ENCODE measurements at regions not wholly inside any gene's neighbourhood (a gene's known extent, or its start where the extent isn't known, plus 50 kb on each side); places are given as distances from the start of the nearest gene placed in this dataset.

DNA sequence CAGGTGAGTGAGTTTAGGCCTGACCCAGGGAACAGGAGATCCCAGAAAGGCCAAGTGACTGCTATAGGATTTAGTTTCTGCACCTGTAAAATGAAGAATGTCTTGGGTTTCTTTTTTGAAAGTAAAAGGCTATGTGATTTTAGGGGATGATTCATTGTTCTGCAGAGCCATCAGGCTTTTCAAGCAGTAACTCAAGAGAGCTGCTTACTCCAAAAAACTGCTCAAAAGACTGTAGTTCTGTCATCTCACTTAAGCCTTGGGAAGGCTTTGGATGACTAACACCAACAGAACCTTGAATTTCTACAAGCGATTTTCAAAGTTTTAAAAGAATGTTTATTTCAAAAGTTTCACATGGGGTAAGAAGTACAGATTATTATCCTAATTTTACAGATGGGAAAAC is 165.1 kb downstream of the HAUS1 start:
- DNase-seq, result no peak

GRCh38 chr18:46271488-46271887 is 167.3 kb downstream of the HAUS1 start:
- DNase-seq, result no peak

DNA sequence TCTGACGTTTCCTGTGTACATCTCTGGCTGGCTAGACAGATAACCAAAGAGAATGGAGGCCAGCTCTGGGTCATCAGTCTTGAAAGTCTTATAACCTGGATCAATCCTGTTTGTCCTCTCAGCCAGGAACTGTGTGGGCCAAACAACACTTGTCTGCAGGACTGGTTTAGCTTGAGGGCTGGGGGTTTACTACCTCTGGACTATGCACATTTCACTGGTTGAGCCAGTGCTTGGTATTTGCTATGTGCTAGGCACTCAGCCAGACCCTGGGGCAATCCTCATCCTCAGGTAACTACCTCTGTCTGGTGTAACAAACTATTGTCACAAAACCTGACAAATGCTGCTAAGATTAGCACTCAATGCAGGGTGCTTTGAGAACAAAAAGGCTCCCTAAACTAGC is 169.7 kb downstream of the HAUS1 start:
- no peak for DNase-seq

DNA sequence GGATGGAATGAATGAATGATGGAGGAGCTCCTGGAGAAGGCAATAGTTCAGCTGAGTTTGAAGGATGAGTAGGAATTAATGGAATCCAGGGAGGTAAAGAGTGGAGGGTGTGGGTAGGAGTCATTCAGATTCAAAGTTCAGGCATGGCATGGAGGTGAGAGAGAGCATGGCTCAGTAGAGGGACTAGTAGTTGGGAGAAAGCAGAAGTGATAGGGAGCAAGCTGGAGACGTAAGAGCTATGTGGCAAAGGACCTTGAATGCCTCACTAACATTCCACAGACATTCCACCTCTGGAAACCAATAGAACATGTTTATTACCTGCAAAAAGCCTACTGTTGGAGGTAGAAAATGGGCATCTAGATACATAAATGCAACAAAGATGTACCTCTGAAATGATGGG is 170.1 kb downstream of the HAUS1 start:
- DNase-seq, result no peak

DNA sequence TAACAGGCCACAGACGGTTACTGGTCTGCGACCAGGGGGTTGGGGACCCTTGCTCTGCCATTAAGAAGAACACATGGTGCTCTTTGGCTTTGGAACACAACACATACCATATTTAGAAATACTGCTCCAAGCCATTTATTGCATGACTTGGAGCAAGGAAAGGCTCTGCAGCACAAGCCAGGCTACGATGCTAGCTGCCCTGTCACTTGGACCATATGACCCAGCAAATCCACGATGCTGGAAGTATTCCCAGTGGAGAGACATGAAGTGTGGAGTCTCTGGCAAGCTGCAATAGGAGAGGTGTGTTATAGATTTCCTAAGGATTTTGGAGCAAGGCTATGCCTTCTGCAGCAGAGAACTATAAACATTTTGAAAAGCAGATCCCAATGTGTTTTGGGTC is 171.2 kb downstream of the HAUS1 start:
- DNase-seq, result no peak

- no peak for DNase-seq
Observed at GRCh38 chr18:46276748-46277147, 172.6 kb downstream of the HAUS1 start.

DNA sequence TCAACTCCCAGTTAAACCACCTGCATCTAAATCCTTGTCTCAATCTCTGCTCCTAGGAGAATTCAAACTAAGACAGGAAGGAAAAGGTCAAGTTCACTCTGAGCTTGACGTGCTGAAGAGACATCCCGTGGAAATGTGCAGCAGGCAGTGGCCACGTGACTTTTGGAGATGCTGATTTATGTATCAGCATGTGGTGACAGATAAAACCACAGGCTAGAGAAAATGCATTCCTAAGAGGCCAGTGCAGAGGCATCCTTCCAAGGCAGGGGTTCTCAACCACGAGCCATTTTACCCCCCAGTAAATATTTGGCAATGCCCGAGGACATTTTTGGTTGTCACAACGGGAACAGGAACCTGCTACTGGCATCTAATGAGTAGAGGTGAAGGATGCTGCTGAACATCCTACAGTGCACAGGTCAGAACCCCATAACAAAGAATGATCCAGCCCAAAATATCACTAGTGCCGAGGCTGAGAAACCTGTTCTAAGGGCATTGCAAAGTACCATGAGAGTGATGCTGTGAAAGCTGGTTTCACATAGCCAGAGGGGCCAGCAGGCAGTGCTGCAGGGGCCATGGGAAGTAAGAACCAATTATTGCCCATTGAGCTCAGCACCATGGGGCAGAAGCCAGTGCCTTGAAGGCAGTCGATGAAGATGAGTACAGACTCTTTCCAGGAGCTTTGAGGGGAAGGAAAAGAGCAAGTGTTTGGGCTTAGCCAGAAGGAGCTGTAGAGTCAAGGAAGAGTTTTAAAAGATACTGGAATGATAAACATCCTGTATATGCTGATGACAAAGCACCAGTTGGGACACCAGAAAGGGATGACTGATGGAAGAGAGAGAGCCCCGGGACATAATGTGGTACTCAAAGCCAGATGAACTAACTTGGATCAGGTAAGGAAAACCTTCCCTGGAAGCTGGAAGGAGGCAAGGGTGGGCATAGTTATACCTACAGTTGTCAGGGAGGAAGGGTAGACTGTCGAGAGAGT is 174.6 kb downstream of the HAUS1 start:
- DNase-seq, result no peak

- no peak for DNase-seq
Observed at GRCh38 chr18:46279673-46280072, 175.5 kb downstream of the HAUS1 start.

DNA sequence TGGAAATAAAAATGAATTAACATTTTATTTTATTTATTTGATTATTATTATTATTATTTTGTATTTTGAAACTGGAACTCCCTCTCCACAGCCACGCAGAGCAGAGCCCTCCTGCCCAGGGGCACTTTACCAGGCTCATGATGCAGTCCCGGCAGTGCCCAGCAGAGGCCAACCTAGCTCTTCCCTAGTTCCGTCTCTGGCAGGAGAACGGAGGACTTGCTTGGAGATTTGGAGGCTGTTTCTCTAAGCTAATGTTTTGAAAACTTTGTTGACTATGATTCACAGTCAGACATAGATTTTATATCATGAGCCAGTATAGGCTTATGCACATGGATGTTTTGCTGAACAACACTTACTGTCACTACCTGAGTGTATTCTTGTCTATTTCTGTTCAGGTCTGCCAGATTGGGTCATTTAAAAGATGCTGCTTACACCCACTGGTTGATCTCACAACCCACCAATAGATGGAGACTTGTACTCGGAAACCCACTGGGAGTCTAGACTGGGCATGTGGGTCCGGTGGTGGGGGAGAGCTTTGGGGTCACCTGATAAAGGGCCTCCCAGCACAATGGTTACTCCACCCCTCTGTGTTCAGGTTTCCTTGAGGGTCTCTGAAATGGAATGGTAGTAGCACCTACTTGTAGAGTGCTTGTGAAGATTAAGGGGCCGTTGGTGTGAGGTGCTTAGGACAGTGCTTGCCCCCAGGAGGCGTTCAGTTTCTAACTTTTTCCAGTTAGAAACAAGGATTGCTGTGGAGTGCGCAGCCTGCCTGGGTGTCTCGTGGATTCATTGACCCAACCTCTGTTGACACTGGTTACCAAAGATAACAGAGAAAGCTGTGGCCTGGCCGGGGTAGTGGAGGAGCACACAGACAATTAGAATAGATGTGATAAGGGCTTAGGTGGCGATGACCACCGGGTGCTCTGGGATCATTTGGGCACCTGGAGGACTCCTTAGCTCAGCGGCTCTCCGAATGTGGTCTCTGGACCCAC is 177.3 kb downstream of the HAUS1 start:
- DNase-seq, result peak; percentile 68

- no peak for DNase-seq
Observed at GRCh38 chr18:46282177-46282570, 178.0 kb downstream of the HAUS1 start.

DNA sequence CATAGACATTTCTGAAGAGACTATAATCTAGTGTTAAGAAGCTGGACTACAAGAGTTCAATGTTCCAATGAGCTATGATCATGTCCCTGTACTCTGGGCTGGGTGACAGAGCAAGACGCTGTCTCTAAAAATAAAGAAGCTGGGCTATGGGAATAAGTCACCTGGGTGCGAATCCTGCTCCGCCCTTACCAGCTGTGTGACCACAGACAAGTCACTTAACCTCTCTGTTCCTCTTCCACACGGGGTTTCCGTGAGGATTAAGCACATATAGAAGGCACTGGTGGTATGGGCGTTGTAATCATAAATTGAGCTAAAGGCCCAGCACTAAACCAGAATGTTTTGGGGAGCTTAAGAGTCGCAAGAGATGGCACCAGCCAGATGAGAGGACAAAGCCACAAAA is 178.5 kb downstream of the HAUS1 start:
- DNase-seq, result no peak

DNA sequence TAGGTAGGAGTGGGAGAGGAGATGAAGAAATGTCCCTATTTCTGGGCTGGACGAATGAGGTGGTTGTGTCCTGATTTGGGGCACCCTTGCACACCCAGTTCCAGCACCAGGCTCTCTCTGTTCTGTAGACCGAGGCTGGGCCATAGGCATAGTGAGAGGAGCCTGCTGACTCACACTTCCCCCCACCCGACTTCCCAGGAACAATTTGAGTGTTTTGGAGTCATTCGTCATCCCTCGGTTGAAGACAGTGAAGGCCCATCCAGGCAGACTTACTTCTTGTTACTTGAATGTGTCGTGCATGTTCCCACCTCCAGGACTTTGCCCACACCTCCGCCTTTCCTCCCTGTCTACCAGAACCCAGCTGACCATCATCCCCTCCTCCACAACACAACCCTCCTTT is 179.1 kb downstream of the HAUS1 start:
- DNase-seq, result no peak

DNA sequence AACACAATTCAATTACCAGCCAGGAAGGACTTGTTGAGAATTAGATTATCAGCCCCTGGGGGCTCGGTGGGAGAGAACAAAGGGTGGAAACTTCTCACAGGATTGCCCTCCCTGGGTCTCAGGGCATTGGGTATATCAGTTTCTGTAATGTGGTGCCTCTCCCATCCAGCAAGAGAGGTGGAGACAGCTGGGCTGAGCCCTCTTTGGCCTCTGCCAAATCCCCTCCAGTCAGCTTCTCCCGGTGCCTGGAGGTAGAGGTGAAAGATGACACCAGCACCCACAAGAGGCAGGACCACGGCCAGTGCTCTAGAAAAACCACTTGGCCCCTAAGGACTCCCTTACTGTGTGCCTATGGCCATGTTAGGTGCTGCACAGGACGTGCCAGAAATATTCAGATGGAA is 179.7 kb downstream of the HAUS1 start:
- no peak for DNase-seq

GRCh38 chr18:46289463-46289862 is 185.3 kb downstream of the HAUS1 start:
- DNase-seq, result no peak

- DNase-seq, result no peak
Observed at GRCh38 chr18:46289931-46290330, 185.7 kb downstream of the HAUS1 start.

GRCh38 chr18:46290440-46291020 is 186.3 kb downstream of the HAUS1 start:
- DNase-seq, result no peak

DNA sequence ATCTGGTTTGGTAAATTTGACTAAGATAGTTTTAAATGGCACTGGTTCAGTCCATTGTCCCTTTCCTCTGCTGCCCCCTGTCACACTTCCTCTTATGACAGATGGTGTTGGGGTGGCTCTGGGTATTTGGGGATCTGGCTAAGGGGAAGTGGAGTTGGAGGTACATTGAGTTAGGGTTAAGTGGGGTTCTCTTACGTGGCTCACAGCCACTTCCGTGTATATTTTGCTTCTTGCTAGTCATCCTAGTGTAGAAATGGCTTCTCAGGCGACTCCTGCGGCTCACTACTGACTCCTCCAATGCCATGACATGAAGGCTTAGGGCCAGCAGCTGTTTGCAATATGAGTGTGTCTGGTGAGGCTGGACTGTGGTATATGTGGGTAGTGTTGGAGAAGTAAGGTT is 187.0 kb downstream of the HAUS1 start:
- DNase-seq, result no peak

GRCh38 chr18:46293742-46294181 is 189.6 kb downstream of the HAUS1 start:
- no peak for DNase-seq

- DNase-seq, result no peak
Observed at GRCh38 chr18:46294318-46294717, 190.1 kb downstream of the HAUS1 start.

DNA sequence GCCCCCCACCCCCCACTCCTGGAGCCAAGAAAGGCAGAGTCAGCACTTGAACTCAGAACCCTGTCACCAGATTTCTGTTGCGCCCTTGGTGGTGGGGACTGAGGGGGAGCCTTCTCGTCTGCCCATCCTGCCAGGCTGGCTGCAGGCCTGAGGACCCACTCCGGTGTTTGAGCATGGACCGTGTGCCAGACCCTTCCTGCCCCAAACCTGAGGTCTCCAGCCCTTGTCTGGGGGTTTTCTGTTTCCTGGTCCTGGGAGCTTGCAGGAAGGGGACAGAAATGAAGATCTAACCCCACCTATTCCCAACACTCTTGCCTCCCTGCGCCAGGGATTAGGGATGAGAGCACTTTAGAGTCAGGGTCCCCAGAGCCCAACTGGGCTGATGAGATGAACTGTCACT is 190.6 kb downstream of the HAUS1 start:
- DNase-seq, result no peak

- no peak for DNase-seq
Observed at GRCh38 chr18:46295416-46295815, 191.2 kb downstream of the HAUS1 start.

GRCh38 chr18:46296656-46297055 is 192.5 kb downstream of the HAUS1 start:
- DNase-seq, result no peak

GRCh38 chr18:46297124-46297523 is 192.9 kb downstream of the HAUS1 start:
- no peak for DNase-seq

Data from NCI-H1105 (cell line).